Neuronal stem cell (in vitro differentiated cells): ENCODE measurements at regions not wholly inside any gene's neighbourhood (a gene's known extent, or its start where the extent isn't known, plus 50 kb on each side); places are given as distances from the start of the nearest gene placed in this dataset.

ENCODE experiments used
- DNase-seq: peaks from one replicate; pipeline ENCODE4 v3.0.0-alpha.2; 2013; ENCODE audit warnings: low spot score
- H2AFZ ChIP-seq: one replicate; pipeline ENCODE4 v1.6.1; 2013; ENCODE audit warnings: mild to moderate bottlenecking, low read length, inconsistent platforms
- H2AK5ac ChIP-seq: 2 replicates; pipeline ENCODE4 v1.6.1; 2013; ENCODE audit warnings: low read depth, mild to moderate bottlenecking, inconsistent platforms, low read length, moderate library complexity, mixed read lengths
- H2BK120ac ChIP-seq: 2 replicates; pipeline ENCODE4 v1.6.1; 2013; ENCODE audit warnings: low read depth, mild to moderate bottlenecking, inconsistent platforms, low read length, moderate library complexity, mixed read lengths
- H2BK12ac ChIP-seq: one replicate; pipeline ENCODE4 v1.6.1; 2013; ENCODE audit warnings: low read length, inconsistent platforms
- H2BK15ac ChIP-seq: 2 replicates; pipeline ENCODE4 v1.6.1; 2013; ENCODE audit warnings: mild to moderate bottlenecking, low read length, inconsistent platforms, mixed read lengths
- H2BK5ac ChIP-seq: one replicate; pipeline ENCODE4 v1.6.1; 2013; ENCODE audit warnings: inconsistent platforms, mild to moderate bottlenecking, low read length, moderate library complexity
- H3K14ac ChIP-seq: one replicate; pipeline ENCODE4 v1.6.1; 2013; ENCODE audit warnings: low read length, inconsistent platforms
- H3K18ac ChIP-seq: 2 replicates; pipeline ENCODE4 v1.6.1; 2013; ENCODE audit warnings: low read length, inconsistent platforms
- H3K23ac ChIP-seq: 2 replicates; pipeline ENCODE4 v1.6.1; 2013; ENCODE audit warnings: low read depth, mild to moderate bottlenecking, mixed read lengths, low read length, inconsistent platforms; ENCODE audit not compliant: poor library complexity
- H3K27ac ChIP-seq: replicated peaks from 3 replicates; pipeline ENCODE4 v1.5.1; 2013; ENCODE audit warnings: low read length, inconsistent platforms
- H3K27me3 ChIP-seq, 3 experiments: 2 replicates each; pipeline ENCODE4 v1.6.1; 2013; ENCODE audit warnings: low read length in 3 of 3, mild to moderate bottlenecking in 2 of 3, inconsistent platforms in 1 of 3, low read depth in 1 of 3, mixed read lengths in 1 of 3, moderate library complexity in 1 of 3; ENCODE audit not compliant: control insufficient read depth in 3 of 3, insufficient read depth in 3 of 3
- H3K36me3 ChIP-seq, 2 donors: replicated peaks in 1 of 2; 2 replicates each; pipeline ENCODE4 v1.6.1; 2013; ENCODE audit warnings: low read length in 2 of 2; ENCODE audit not compliant: control insufficient read depth in 2 of 2, insufficient read depth in 2 of 2
- H3K4ac ChIP-seq: 2 replicates; pipeline ENCODE4 v1.6.1; 2013; ENCODE audit warnings: inconsistent platforms, mild to moderate bottlenecking, low read length, moderate library complexity
- H3K4me1 ChIP-seq, 2 donors: 1 replicate in 1 of 2; 2 replicates in 1 of 2; pipeline ENCODE4 v1.6.1; 2013; ENCODE audit warnings: low read length in 2 of 2, low read depth in 1 of 2; ENCODE audit not compliant: control insufficient read depth in 2 of 2, insufficient read depth in 1 of 2
- H3K4me2 ChIP-seq: one replicate; pipeline ENCODE4 v1.6.1; 2013; ENCODE audit warnings: mild to moderate bottlenecking, low read length, inconsistent platforms; ENCODE audit not compliant: insufficient read depth, poor library complexity, severe bottlenecking
- H3K4me3 ChIP-seq, 2 donors: 2 replicates each; pipeline ENCODE4 v1.5.1; 2013; ENCODE audit warnings: low read length in 2 of 2, mild to moderate bottlenecking in 2 of 2, inconsistent platforms in 1 of 2, moderate library complexity in 1 of 2
- H3K79me1 ChIP-seq: one replicate; pipeline ENCODE4 v1.6.1; 2013; ENCODE audit warnings: low read depth, mild to moderate bottlenecking, inconsistent platforms, low read length, moderate library complexity
- H3K9ac ChIP-seq: one replicate; pipeline ENCODE4 v1.6.1; 2013; ENCODE audit warnings: mild to moderate bottlenecking, low read depth, low read length, inconsistent platforms; ENCODE audit not compliant: poor library complexity
- H3K9me3 ChIP-seq, 2 donors: replicated peaks in 1 of 2; 2 replicates each; pipeline versions ENCODE3 to v1.6.1; 2013; ENCODE audit warnings: low read length in 2 of 2, mild to moderate bottlenecking in 2 of 2, inconsistent platforms in 1 of 2, low read depth in 1 of 2, mixed read lengths in 1 of 2, moderate library complexity in 1 of 2; ENCODE audit not compliant: control insufficient read depth in 2 of 2, insufficient read depth in 1 of 2
- H4K8ac ChIP-seq: one replicate; pipeline ENCODE4 v1.6.1; 2013; ENCODE audit warnings: low read depth, mild to moderate bottlenecking, inconsistent platforms, low read length, moderate library complexity
- H4K91ac ChIP-seq: one replicate; pipeline ENCODE4 v1.6.1; 2013; ENCODE audit warnings: low read length, low read depth, mild to moderate bottlenecking, inconsistent platforms; ENCODE audit not compliant: poor library complexity
- WGBS, 2 donors: extraction: QIAGEN DNeasy Blood & Tissue Kit; methylation state at CpG; one replicate each; pipeline ENCODE4 v1.1.7; 2013; ENCODE audit warnings: missing lambda C conversion rate in 2 of 2, mixed read lengths in 1 of 2; ENCODE audit not compliant: insufficient read length in 2 of 2, insufficient replicate concordance in 1 of 2; ENCODE audit errors: extremely low coverage in 2 of 2; 5-methylcytosine and 5-hydroxymethylcytosine counted together

DNA sequence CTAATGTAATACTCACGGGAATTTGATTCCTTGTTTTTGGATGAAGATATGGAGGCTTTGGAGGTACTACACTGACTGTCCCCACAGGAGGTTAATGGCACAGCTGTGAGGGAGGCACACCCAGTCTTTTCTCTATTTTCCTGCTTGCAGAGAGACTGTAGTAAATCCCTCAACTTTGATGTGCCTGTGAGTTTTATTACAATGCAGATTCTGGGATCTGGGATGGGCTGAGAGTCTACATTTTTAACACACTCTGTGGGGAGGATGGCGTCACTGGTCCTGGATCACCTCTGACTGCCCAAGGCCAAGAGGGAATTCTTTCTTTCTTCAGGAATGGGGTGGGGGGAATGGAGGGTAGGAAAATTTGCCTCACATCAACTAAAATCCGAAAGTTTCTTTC lies 80.2 kb upstream of the NTM start:
- Histone ChIP-seq H2BK15ac (no peak overlapping the region), H3K27me3 (no peaks in the 10 kb centered on the region), H3K4me2 (no peak overlapping the region), H2BK5ac (no peak overlapping the region), H2AFZ (no peak overlapping the region), H3K79me1 (no peaks in the 10 kb centered on the region), H2BK120ac (no peak overlapping the region), H3K4me1 (peaks cover 0 to 10% of the 10 kb centered on the region in 2 donors), H3K27ac (no peak overlapping the region), H4K91ac (no peak overlapping the region), H3K18ac (no peak overlapping the region), H3K4ac (no peak overlapping the region), H3K4me3 (no peak overlapping the region), H3K9ac (no peak overlapping the region), H3K14ac (no peak overlapping the region), H4K8ac (no peak overlapping the region), H3K36me3 (no peaks in the 10 kb centered on the region), H3K9me3 (no peaks in the 10 kb centered on the region), H2AK5ac (no peak overlapping the region), H2BK12ac (no peak overlapping the region), H3K23ac (no peak overlapping the region)
- no peak for DNase-seq
- no CpG with 5 or more reads among the region's 3 CpGs for WGBS, 2 donors

DNA sequence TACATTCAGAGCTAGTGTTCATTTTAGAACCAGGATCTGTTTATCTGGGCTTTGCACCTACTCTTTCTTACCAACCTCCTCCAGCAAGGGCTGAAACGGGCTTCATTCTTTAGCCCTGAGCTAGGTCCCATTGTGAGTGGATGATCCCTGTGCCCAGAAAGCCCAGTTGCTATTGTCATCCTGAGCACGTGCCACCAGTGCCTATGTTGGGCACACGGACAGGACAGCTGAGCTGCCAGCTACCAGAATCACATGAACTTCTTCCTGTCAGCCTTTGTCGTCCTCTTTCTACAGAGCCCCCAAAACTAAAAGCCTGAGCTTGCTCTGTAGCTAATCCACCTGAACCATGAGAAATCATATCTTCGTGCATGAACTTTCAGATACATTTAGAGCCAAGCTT lies 74.4 kb upstream of the NTM start:
- H2BK12ac ChIP-seq = no peak overlapping the region
- H3K9ac ChIP-seq = no peak overlapping the region
- no peaks in the 10 kb centered on the region for H3K79me1 ChIP-seq
- H4K91ac ChIP-seq = no peak overlapping the region
- H3K4me1 ChIP-seq = peaks cover 0 to 10% of the 10 kb centered on the region in 2 donors
- no peak for DNase-seq
- no peaks in the 10 kb centered on the region for H3K36me3 ChIP-seq
- H3K14ac ChIP-seq = no peak overlapping the region
- H2AFZ ChIP-seq = no peak overlapping the region
- no peak overlapping the region for H2BK15ac ChIP-seq
- no peak overlapping the region for H2BK120ac ChIP-seq
- H3K9me3 ChIP-seq = no peaks in the 10 kb centered on the region
- H3K4me3 ChIP-seq = no peak overlapping the region
- H3K27me3 ChIP-seq = peaks cover 0 to 11% (median 0%) of the 10 kb centered on the region in 3 experiments
- H3K23ac ChIP-seq = no peak overlapping the region
- H3K4me2 ChIP-seq = no peak overlapping the region
- H2BK5ac ChIP-seq = no peak overlapping the region
- WGBS, 2 donors = no CpG with 5 or more reads among the region's 5 CpGs
- H3K18ac ChIP-seq = no peak overlapping the region
- H3K4ac ChIP-seq = no peak overlapping the region
- H4K8ac ChIP-seq = no peak overlapping the region
- H2AK5ac ChIP-seq = no peak overlapping the region
- no peak overlapping the region for H3K27ac ChIP-seq

DNA sequence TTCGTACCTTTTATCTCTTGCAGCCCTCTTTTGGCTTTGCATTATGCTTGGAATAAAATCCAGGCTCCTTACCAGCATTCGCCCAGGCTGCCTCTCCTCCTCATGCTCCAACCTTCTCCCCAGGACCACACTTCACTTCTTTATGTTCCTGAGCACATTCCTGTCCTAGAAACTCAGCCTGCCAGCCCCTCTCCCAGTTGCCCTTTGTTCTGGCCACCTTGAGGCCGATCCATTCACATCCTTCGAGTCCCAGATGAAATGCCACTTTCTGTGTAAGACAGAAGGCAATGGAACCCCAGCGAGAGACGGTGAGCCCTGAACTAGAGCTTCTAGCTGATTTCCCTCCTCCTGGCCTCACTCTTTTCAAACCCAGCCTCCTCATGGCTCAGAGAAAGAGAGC lies 73.0 kb upstream of the NTM start:
- Histone ChIP-seq H2AK5ac (no peak overlapping the region), H3K23ac (no peak overlapping the region), H3K4me2 (no peak overlapping the region), H3K18ac (no peak overlapping the region), H2BK120ac (no peak overlapping the region), H2BK15ac (no peak overlapping the region), H3K4me1 (peaks cover 0 to 9% of the 10 kb centered on the region in 2 donors), H4K8ac (no peak overlapping the region), H3K4ac (no peak overlapping the region), H3K14ac (no peak overlapping the region), H3K79me1 (no peaks in the 10 kb centered on the region), H3K27me3 (peaks cover 0 to 11% (median 0%) of the 10 kb centered on the region in 3 experiments), H2BK12ac (no peak overlapping the region), H2BK5ac (no peak overlapping the region), H3K4me3 (no peak overlapping the region), H2AFZ (no peak overlapping the region), H3K9me3 (no peaks in the 10 kb centered on the region), H4K91ac (no peak overlapping the region), H3K27ac (no peak overlapping the region), H3K9ac (no peak overlapping the region), H3K36me3 (no peaks in the 10 kb centered on the region)
- no CpG with 5 or more reads among the region's 6 CpGs for WGBS, 2 donors
- no peak for DNase-seq

DNA sequence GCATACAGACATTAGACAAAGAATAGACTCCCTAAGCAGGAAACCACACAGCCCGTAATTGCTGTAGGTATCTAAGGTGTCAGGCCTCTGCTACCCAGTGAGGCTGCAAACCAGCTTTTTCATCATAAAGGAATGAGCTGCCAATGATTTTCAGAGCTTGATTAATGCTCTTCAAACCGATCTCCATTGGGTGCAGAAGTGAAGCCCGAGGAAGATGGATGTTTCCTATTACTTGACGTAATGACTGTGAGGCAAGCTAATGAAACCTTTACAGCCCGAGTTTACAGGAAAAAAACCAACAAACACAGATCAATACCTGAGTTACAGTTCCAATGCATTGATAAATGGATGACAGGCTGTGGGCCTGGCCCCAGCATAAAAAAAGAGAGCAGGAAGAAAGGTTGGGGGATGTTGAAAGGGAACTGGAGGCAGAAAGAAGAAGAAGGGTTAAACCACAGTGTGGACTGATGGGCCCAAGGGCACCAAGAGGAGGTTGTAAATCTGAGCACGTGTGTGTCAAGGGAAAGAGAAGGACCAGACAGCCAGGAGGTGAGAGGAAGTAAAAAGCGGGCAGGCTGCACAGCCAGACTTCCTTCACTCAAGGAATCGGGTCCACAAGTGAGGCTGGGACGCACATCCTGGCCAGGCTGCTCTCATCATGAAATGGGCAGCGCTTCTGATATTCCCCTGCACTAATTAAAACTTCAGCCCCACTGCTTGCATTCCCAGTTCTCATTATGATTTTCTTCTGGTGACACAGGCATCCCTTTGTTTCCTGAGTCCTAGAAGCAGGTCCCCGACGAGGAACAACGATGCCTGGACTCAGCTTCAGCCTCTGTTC lies 70.6 kb upstream of the NTM start:
- peaks cover 0 to 11% (median 0%) of the 10 kb centered on the region in 3 experiments for H3K27me3 ChIP-seq
- WGBS, 2 donors = no CpG with 5 or more reads among the region's 13 CpGs
- no peak overlapping the region for H2BK15ac ChIP-seq
- no peak overlapping the region for H3K4me3 ChIP-seq
- H3K79me1 ChIP-seq = no peaks in the 10 kb centered on the region
- H2BK12ac ChIP-seq = no peak overlapping the region
- no peak overlapping the region for H2BK120ac ChIP-seq
- H4K8ac ChIP-seq = no peak overlapping the region
- no peaks in the 10 kb centered on the region for H3K9me3 ChIP-seq
- H2AFZ ChIP-seq = no peak overlapping the region
- H3K4me1 ChIP-seq = peaks cover 0 to 11% of the 10 kb centered on the region in 2 donors
- no peak overlapping the region for H3K23ac ChIP-seq
- no peak overlapping the region for H4K91ac ChIP-seq
- no peak overlapping the region for H2BK5ac ChIP-seq
- H3K9ac ChIP-seq = no peak overlapping the region
- H3K36me3 ChIP-seq = no peaks in the 10 kb centered on the region
- H3K18ac ChIP-seq = peak overlapping the region; percentile 3
- no peak overlapping the region for H2AK5ac ChIP-seq
- no peak overlapping the region for H3K14ac ChIP-seq
- H3K27ac ChIP-seq = no peak overlapping the region
- no peak overlapping the region for H3K4ac ChIP-seq
- no peak overlapping the region for H3K4me2 ChIP-seq
- no peak for DNase-seq
